Parathyroid adenoma (tissue), 2 donors: ENCODE measurements at regions not wholly inside any gene's neighbourhood (a gene's known extent, or its start where the extent isn't known, plus 50 kb on each side); places are given as distances from the start of the nearest gene placed in this dataset.

ENCODE experiments used
- H2AFZ ChIP-seq: fragments of 300-600 bp; sonication (generic); one replicate; pipeline ENCODE4 v1.7.0; 2017; ENCODE audit warnings: antibody characterized with exemption, mild to moderate bottlenecking
- H3K27ac ChIP-seq: fragments of 300-600 bp; sonication (generic); one replicate; pipeline ENCODE4 v1.7.0; 2017
- H3K27me3 ChIP-seq: fragments of 300-600 bp; sonication (generic); one replicate; pipeline ENCODE4 v1.7.0; 2017; ENCODE audit warnings: low read length; ENCODE audit not compliant: control insufficient read depth, insufficient read depth
- H3K36me3 ChIP-seq: fragments of 300-600 bp; sonication (generic); one replicate; pipeline ENCODE4 v1.7.0; 2017; ENCODE audit warnings: low read length; ENCODE audit not compliant: control insufficient read depth, insufficient read depth
- H3K4me1 ChIP-seq: fragments of 300-600 bp; sonication (generic); one replicate; pipeline ENCODE4 v1.7.0; 2017; ENCODE audit warnings: control low read depth
- H3K4me2 ChIP-seq: fragments of 300-600 bp; sonication (generic); one replicate; pipeline ENCODE4 v1.7.0; 2017; ENCODE audit warnings: low read length
- H3K4me3 ChIP-seq: fragments of 300-600 bp; sonication (generic); one replicate; pipeline ENCODE4 v1.7.0; 2017; ENCODE audit warnings: low read depth, low read length
- H3K79me2 ChIP-seq: fragments of 300-600 bp; sonication (generic); one replicate; pipeline ENCODE4 v1.7.0; 2017; ENCODE audit warnings: control low read depth
- H3K9ac ChIP-seq: fragments of 300-600 bp; sonication (generic); one replicate; pipeline ENCODE4 v1.7.0; 2017; ENCODE audit warnings: mild to moderate bottlenecking
- H3K9me3 ChIP-seq: fragments of 300-600 bp; sonication (generic); one replicate; pipeline ENCODE4 v1.7.0; 2017; ENCODE audit warnings: low read length; ENCODE audit not compliant: control insufficient read depth
- CTCF ChIP-seq: fragments of 300-600 bp; sonication (generic); IDR thresholded peaks from one replicate; pipeline ENCODE4 v1.7.0; 2017; ENCODE audit warnings: antibody characterized with exemption, mild to moderate bottlenecking
- donor health status: primary hyperparathyroidism.

- no peak overlapping the region for H3K27ac ChIP-seq
- TF ChIP-seq CTCF, result no peak
- H3K4me3 ChIP-seq, result no peak overlapping the region
- no peaks in the 10 kb centered on the region for H3K4me1 ChIP-seq
- H3K79me2 ChIP-seq, result no peaks in the 10 kb centered on the region
- H2AFZ ChIP-seq, result no peak overlapping the region
- H3K9ac ChIP-seq, result no peak overlapping the region
- no peaks in the 10 kb centered on the region for H3K27me3 ChIP-seq
- no peaks in the 10 kb centered on the region for H3K9me3 ChIP-seq
- H3K36me3 ChIP-seq, result no peaks in the 10 kb centered on the region
- no peak overlapping the region for H3K4me2 ChIP-seq
Observed at GRCh38 chr22:49489821-49490220, 337.9 kb downstream of the BRD1 start.

GRCh38 chr22:49488943-49489342 is 338.7 kb downstream of the BRD1 start:
- Histone ChIP-seq H3K27me3 (no peaks in the 10 kb centered on the region), H2AFZ (no peak overlapping the region), H3K9ac (no peak overlapping the region), H3K9me3 (no peaks in the 10 kb centered on the region), H3K4me1 (no peaks in the 10 kb centered on the region), H3K4me3 (no peak overlapping the region), H3K36me3 (no peaks in the 10 kb centered on the region), H3K79me2 (no peaks in the 10 kb centered on the region), H3K4me2 (no peak overlapping the region), H3K27ac (no peak overlapping the region)
- no peak for TF ChIP-seq CTCF

GRCh38 chr22:49487950-49488349 is 339.7 kb downstream of the BRD1 start:
- Histone ChIP-seq H3K27ac (no peak overlapping the region), H3K4me3 (no peak overlapping the region), H2AFZ (no peak overlapping the region), H3K4me1 (no peaks in the 10 kb centered on the region), H3K9me3 (no peaks in the 10 kb centered on the region), H3K36me3 (no peaks in the 10 kb centered on the region), H3K4me2 (no peak overlapping the region), H3K79me2 (no peaks in the 10 kb centered on the region), H3K9ac (no peak overlapping the region), H3K27me3 (no peaks in the 10 kb centered on the region)
- TF ChIP-seq CTCF, result no peak

GRCh38 chr22:49486225-49486624 is 341.4 kb downstream of the BRD1 start:
- no peak overlapping the region for H3K4me2 ChIP-seq
- H3K4me3 ChIP-seq, result no peak overlapping the region
- no peaks in the 10 kb centered on the region for H3K27me3 ChIP-seq
- H2AFZ ChIP-seq, result no peak overlapping the region
- H3K9ac ChIP-seq, result no peak overlapping the region
- H3K36me3 ChIP-seq, result no peaks in the 10 kb centered on the region
- no peaks in the 10 kb centered on the region for H3K9me3 ChIP-seq
- H3K27ac ChIP-seq, result no peak overlapping the region
- no peaks in the 10 kb centered on the region for H3K4me1 ChIP-seq
- no peak for TF ChIP-seq CTCF
- no peaks in the 10 kb centered on the region for H3K79me2 ChIP-seq

GRCh38 chr22:49483946-49484345 is 343.7 kb downstream of the BRD1 start:
- H2AFZ ChIP-seq, result no peak overlapping the region
- no peak for TF ChIP-seq CTCF
- H3K4me1 ChIP-seq, result no peaks in the 10 kb centered on the region
- no peak overlapping the region for H3K27ac ChIP-seq
- H3K36me3 ChIP-seq, result no peaks in the 10 kb centered on the region
- H3K27me3 ChIP-seq, result no peaks in the 10 kb centered on the region
- no peak overlapping the region for H3K4me3 ChIP-seq
- no peaks in the 10 kb centered on the region for H3K79me2 ChIP-seq
- H3K9ac ChIP-seq, result no peak overlapping the region
- H3K9me3 ChIP-seq, result no peaks in the 10 kb centered on the region
- no peak overlapping the region for H3K4me2 ChIP-seq
